ENCODE measurements at regions not wholly inside any gene's neighbourhood (a gene's known extent, or its start where the extent isn't known, plus 50 kb on each side); places are given as distances from the start of the nearest gene placed in this dataset.

DNA sequence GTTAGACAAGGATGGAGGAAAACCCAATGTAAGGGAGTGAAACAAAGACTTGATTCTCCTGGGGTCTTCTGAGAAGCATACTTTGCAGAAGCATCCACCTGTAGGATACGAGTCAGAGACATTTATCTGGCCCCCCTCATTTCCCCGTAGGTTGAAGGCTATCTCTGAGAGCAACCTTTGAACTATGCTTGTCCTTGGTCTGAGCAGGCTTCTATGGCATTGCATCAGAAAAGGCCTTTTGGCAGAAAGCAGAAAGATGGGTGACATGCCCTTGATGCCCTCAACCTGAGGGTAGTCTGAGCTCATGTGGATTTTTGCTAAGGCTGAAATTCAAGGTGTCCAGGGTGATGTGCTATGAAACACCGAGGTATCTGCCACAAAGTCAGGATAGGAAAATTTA is 131.6 kb upstream of the SGO1 start:
- ChIA-PET CTCF (no interaction called here), POLR2A (no interaction called here)
- DNase-seq (ENCODE audit: low spot score) (no peak), ATAC-seq (no peak)
- Mint-ChIP-seq H3K4me3 (no peak overlapping the region), H3K36me3 (no peaks in the 10 kb centered on the region), H3K9me3 (peaks cover 4% of the 10 kb centered on the region), H3K27me3 (ENCODE audit: low read depth) (no peaks in the 10 kb centered on the region), H3K27ac (no peak overlapping the region), H3K4me1 (no peaks in the 10 kb centered on the region)
- TF ChIP-seq GABPB1 (CRISPR knock-in tag; IDR thresholded peaks at IDR 0.05) (peak; percentile 93), GRHL2 (CRISPR knock-in tag; IDR thresholded peaks at IDR 0.05; ENCODE audit: insufficient replicate concordance, severe bottlenecking) (no peak), NFATC4 (CRISPR knock-in tag; IDR thresholded peaks at IDR 0.05) (no peak)
- TF ChIP-seq, protein P1, sequence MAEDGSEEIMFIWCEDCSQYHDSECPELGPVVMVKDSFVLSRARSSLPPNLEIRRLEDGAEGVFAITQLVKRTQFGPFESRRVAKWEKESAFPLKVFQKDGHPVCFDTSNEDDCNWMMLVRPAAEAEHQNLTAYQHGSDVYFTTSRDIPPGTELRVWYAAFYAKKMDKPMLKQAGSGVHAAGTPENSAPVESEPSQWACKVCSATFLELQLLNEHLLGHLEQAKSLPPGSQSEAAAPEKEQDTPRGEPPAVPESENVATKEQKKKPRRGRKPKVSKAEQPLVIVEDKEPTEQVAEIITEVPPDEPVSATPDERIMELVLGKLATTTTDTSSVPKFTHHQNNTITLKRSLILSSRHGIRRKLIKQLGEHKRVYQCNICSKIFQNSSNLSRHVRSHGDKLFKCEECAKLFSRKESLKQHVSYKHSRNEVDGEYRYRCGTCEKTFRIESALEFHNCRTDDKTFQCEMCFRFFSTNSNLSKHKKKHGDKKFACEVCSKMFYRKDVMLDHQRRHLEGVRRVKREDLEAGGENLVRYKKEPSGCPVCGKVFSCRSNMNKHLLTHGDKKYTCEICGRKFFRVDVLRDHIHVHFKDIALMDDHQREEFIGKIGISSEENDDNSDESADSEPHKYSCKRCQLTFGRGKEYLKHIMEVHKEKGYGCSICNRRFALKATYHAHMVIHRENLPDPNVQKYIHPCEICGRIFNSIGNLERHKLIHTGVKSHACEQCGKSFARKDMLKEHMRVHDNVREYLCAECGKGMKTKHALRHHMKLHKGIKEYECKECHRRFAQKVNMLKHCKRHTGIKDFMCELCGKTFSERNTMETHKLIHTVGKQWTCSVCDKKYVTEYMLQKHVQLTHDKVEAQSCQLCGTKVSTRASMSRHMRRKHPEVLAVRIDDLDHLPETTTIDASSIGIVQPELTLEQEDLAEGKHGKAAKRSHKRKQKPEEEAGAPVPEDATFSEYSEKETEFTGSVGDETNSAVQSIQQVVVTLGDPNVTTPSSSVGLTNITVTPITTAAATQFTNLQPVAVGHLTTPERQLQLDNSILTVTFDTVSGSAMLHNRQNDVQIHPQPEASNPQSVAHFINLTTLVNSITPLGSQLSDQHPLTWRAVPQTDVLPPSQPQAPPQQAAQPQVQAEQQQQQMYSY (CRISPR knock-in tag; IDR thresholded peaks at IDR 0.05): no peak

DNA sequence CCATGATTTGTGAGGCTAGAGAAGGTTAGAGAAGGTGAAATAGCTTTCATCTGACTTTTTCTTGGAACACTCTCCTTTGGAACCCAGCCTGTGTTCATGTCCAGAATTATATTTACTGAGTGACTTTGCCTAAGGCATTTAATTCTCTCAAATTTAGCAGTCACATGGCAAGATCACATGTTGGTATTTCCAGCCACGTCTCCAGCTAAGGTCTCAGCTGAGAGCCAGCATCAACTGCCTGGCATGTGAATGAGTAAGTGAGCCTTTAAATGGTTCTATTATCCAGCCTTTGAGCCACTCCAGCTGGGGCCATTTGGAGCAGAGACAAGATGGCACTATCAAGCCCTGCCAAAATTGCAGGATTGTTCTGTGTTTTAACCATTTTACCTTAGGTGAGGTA is 130.2 kb upstream of the SGO1 start:
- DNase-seq (ENCODE audit: low spot score) (no peak), ATAC-seq (no peak)
- H3K4me3 Mint-ChIP-seq: no peak overlapping the region
- CTCF ChIA-PET: no interaction called here
- no peaks in the 10 kb centered on the region for H3K4me1 Mint-ChIP-seq
- POLR2A ChIA-PET: no interaction called here
- no peaks in the 10 kb centered on the region for H3K27me3 Mint-ChIP-seq (ENCODE audit: low read depth)
- 0 out of 2 replicates have a peak, but pooled peaks cover 3% of the 10 kb centered on the region for H3K36me3 Mint-ChIP-seq
- peaks cover 9% of the 10 kb centered on the region for H3K9me3 Mint-ChIP-seq
- no peak overlapping the region for H3K27ac Mint-ChIP-seq
- TF ChIP-seq, protein P2, sequence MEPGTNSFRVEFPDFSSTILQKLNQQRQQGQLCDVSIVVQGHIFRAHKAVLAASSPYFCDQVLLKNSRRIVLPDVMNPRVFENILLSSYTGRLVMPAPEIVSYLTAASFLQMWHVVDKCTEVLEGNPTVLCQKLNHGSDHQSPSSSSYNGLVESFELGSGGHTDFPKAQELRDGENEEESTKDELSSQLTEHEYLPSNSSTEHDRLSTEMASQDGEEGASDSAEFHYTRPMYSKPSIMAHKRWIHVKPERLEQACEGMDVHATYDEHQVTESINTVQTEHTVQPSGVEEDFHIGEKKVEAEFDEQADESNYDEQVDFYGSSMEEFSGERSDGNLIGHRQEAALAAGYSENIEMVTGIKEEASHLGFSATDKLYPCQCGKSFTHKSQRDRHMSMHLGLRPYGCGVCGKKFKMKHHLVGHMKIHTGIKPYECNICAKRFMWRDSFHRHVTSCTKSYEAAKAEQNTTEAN (CRISPR knock-in tag; IDR thresholded peaks at IDR 0.05): no peak
- TF ChIP-seq NFATC4 (CRISPR knock-in tag; IDR thresholded peaks at IDR 0.05) (no peak), CREB1 (CRISPR knock-in tag; IDR thresholded peaks at IDR 0.05) (no peak), MXD4 (CRISPR knock-in tag; IDR thresholded peaks at IDR 0.05; ENCODE audit: borderline replicate concordance) (no peak), GABPB1 (CRISPR knock-in tag; IDR thresholded peaks at IDR 0.05) (no peak), ZBTB21 (CRISPR knock-in tag; IDR thresholded peaks at IDR 0.05; ENCODE audit: borderline replicate concordance) (no peak), TP53 (CRISPR knock-in tag; IDR thresholded peaks at IDR 0.05) (no peak), FOXJ3 (CRISPR knock-in tag; IDR thresholded peaks at IDR 0.05; ENCODE audit: borderline replicate concordance) (no peak), ESRRA (CRISPR knock-in tag; IDR thresholded peaks at IDR 0.05; ENCODE audit: borderline replicate concordance) (no peak), ETV6 (CRISPR knock-in tag; IDR thresholded peaks at IDR 0.05) (no peak), FOXP1 (CRISPR knock-in tag; IDR thresholded peaks at IDR 0.05; ENCODE audit: borderline replicate concordance) (no peak), CREM (CRISPR knock-in tag; IDR thresholded peaks at IDR 0.05) (no peak)
- TF ChIP-seq, protein P3, sequence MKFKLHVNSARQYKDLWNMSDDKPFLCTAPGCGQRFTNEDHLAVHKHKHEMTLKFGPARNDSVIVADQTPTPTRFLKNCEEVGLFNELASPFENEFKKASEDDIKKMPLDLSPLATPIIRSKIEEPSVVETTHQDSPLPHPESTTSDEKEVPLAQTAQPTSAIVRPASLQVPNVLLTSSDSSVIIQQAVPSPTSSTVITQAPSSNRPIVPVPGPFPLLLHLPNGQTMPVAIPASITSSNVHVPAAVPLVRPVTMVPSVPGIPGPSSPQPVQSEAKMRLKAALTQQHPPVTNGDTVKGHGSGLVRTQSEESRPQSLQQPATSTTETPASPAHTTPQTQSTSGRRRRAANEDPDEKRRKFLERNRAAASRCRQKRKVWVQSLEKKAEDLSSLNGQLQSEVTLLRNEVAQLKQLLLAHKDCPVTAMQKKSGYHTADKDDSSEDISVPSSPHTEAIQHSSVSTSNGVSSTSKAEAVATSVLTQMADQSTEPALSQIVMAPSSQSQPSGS (CRISPR knock-in tag; IDR thresholded peaks at IDR 0.05; ENCODE audit: borderline replicate concordance, low read depth): no peak
- TF ChIP-seq, protein P4, sequence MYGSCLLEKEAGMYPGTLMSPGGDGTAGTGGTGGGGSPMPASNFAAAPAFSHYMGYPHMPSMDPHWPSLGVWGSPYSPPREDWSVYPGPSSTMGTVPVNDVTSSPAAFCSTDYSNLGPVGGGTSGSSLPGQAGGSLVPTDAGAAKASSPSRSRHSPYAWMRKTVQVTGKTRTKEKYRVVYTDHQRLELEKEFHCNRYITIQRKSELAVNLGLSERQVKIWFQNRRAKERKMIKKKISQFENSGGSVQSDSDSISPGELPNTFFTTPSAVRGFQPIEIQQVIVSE (CRISPR knock-in tag; IDR thresholded peaks at IDR 0.05; ENCODE audit: borderline replicate concordance): no peak
- TF ChIP-seq, protein P5, sequence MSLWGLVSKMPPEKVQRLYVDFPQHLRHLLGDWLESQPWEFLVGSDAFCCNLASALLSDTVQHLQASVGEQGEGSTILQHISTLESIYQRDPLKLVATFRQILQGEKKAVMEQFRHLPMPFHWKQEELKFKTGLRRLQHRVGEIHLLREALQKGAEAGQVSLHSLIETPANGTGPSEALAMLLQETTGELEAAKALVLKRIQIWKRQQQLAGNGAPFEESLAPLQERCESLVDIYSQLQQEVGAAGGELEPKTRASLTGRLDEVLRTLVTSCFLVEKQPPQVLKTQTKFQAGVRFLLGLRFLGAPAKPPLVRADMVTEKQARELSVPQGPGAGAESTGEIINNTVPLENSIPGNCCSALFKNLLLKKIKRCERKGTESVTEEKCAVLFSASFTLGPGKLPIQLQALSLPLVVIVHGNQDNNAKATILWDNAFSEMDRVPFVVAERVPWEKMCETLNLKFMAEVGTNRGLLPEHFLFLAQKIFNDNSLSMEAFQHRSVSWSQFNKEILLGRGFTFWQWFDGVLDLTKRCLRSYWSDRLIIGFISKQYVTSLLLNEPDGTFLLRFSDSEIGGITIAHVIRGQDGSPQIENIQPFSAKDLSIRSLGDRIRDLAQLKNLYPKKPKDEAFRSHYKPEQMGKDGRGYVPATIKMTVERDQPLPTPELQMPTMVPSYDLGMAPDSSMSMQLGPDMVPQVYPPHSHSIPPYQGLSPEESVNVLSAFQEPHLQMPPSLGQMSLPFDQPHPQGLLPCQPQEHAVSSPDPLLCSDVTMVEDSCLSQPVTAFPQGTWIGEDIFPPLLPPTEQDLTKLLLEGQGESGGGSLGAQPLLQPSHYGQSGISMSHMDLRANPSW (CRISPR knock-in tag; conservative IDR thresholded peaks at IDR 0.05; ENCODE audit: low read depth): no peak
- TF ChIP-seq, protein P6, sequence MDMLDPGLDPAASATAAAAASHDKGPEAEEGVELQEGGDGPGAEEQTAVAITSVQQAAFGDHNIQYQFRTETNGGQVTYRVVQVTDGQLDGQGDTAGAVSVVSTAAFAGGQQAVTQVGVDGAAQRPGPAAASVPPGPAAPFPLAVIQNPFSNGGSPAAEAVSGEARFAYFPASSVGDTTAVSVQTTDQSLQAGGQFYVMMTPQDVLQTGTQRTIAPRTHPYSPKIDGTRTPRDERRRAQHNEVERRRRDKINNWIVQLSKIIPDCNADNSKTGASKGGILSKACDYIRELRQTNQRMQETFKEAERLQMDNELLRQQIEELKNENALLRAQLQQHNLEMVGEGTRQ (CRISPR knock-in tag; IDR thresholded peaks at IDR 0.05): no peak
- TF ChIP-seq, protein P7, sequence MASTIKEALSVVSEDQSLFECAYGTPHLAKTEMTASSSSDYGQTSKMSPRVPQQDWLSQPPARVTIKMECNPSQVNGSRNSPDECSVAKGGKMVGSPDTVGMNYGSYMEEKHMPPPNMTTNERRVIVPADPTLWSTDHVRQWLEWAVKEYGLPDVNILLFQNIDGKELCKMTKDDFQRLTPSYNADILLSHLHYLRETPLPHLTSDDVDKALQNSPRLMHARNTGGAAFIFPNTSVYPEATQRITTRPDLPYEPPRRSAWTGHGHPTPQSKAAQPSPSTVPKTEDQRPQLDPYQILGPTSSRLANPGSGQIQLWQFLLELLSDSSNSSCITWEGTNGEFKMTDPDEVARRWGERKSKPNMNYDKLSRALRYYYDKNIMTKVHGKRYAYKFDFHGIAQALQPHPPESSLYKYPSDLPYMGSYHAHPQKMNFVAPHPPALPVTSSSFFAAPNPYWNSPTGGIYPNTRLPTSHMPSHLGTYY (CRISPR knock-in tag; IDR thresholded peaks at IDR 0.05): no peak
- TF ChIP-seq, protein P1 (CRISPR knock-in tag; IDR thresholded peaks at IDR 0.05): no peak
